GM12874 (cell line): ENCODE measurements at regions not wholly inside any gene's neighbourhood (a gene's known extent, or its start where the extent isn't known, plus 50 kb on each side); places are given as distances from the start of the nearest gene placed in this dataset.

ENCODE experiments used
- TF ChIP-seq, protein P1 (sequence below): IDR thresholded peaks from 2 replicates; pipeline ENCODE4 v1.5.1; 2011; ENCODE audit warnings: low read depth, mild to moderate bottlenecking, control low read depth, low read length, moderate library complexity; ENCODE audit not compliant: insufficient read depth

GRCh38 chr9:107112707-107113243 lies 170.3 kb upstream of the RAD23B start:
- TF ChIP-seq, protein P1, sequence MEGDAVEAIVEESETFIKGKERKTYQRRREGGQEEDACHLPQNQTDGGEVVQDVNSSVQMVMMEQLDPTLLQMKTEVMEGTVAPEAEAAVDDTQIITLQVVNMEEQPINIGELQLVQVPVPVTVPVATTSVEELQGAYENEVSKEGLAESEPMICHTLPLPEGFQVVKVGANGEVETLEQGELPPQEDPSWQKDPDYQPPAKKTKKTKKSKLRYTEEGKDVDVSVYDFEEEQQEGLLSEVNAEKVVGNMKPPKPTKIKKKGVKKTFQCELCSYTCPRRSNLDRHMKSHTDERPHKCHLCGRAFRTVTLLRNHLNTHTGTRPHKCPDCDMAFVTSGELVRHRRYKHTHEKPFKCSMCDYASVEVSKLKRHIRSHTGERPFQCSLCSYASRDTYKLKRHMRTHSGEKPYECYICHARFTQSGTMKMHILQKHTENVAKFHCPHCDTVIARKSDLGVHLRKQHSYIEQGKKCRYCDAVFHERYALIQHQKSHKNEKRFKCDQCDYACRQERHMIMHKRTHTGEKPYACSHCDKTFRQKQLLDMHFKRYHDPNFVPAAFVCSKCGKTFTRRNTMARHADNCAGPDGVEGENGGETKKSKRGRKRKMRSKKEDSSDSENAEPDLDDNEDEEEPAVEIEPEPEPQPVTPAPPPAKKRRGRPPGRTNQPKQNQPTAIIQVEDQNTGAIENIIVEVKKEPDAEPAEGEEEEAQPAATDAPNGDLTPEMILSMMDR = no peak

DNA sequence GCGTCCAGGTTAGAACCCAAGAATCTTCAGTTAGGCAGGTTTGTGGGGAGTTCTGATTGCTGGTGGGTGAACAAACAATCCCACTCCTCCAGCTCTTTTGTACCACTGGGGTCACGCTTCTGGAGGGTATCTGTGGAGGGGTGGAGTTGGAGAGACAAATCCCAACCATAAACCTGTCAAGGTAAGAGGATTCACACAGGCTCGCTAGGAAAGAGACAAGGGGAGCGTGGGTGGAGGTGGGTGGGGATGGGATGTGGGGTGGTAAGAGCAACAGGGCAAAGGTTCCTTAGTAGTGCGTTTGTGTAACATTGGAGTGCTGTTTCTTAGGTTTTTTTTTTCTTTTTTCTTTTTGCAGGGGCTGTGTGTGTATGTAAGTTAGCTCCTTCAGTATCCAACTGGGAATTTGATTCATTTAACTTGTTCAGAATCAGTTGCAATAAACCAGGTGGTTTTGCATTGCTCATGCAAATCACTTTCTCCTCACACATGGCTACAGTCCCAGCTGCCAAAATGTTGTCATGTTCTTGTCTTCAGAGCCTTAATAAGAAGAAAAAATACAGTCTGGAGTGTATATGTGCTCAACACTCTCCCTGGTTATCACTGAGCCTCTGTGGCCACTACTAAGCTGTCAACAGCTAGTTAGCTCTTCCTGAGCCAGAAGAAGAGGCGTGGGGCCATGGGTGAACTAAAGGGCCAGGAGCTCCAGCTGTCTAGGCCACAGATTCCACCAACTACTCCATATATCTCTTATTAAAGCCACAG lies 164.0 kb upstream of the RAD23B start:
- TF ChIP-seq, protein P1 = no peak

DNA sequence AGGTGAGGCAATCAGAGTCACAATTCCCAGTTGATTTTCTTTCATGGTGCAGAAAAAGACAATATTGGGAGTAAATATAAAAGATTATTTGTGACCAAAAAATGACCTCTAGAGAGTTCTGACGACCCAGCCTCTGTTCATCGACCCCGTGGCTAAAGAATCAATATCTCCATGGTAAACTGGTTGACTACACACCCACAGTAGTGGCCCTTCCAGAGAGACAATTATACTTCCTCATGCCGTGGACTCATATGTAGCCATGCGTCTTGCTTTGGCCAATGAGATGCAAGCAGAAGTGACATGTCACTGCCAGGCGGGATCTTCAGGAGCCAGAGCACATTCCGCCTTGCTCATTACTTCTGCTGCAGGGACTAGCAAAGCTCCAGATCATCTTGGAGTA lies 163.3 kb upstream of the RAD23B start:
- TF ChIP-seq, protein P1 = no peak

DNA sequence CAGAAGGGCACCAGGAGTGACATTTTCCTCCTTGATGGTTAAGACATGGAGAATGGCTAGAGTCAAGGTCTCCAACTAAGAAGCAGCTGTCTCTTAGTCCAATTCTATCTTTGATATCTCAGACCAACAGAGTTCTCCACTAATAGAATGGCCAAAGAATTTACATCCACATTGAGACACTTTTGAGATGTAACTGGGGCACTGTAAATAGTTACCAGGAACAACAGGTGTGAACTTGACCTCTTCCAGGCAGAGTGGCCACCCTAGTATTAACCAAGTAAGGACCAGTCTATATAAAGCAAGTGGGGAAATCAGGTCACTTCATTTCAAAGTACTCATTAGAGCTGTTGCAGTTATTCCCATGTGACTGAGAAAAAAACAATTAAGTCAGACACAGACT lies 159.7 kb upstream of the RAD23B start:
- TF ChIP-seq, protein P1 = no peak

GRCh38 chr9:107127608-107128007 lies 155.5 kb upstream of the RAD23B start:
- TF ChIP-seq, protein P1 = no peak

DNA sequence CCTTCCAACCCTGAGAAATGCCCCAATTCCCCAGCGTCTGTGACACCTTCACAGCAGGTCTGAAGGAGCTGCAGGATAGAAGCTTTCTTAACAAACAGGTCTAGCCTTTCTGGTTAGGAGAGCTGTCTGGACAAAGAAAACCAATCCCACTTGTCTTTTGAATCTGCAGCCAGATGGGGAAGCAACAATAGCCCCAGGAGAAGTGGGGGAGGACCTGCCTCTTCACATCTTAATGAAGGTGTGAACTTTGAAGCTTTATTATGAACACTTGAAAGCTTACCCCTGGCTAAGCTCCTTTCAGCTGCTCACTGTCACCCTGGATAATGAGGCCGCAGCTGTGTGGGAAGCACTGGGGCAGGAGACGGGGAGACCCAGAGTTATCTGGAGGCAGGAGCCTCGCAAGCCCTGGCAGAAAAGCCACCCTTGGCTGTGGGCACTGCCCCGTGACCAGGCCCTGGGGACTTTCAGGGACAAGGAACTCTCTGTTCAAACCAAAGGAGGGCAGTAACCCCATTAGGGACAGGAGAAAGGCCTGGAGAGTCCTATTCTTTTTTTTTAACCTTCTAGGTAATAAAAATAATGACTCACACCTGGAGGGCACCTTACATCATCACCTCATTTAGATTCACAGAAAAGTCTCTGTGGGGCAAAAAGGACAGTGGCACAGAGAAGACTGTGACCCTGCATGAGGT lies 151.8 kb upstream of the RAD23B start:
- TF ChIP-seq, protein P1 = no peak

DNA sequence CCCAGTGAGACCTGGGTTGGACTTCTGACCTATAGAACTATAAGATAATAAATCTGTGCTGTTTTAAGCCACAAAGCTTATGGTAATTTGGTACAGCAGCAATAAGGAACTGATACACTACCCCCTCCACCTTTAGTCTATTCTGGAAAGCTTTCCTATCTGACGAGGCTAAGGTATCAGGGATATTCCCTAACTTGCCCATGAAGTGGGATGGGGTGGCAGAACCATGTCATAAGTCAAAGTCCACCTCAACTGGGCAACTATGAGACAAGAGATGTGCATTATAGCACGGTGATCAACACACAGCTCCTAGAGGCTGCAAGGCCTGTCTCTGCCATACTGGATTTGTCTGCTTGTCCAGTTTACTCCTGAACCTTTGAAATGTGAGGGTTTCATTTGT lies 146.8 kb upstream of the RAD23B start:
- TF ChIP-seq, protein P1 = no peak
